T follicular helper cell (primary cell): ENCODE measurements at regions not wholly inside any gene's neighbourhood (a gene's known extent, or its start where the extent isn't known, plus 50 kb on each side); places are given as distances from the start of the nearest gene placed in this dataset.

Experiments used
- DNase-seq: peaks from one replicate; pipeline ENCODE4 v3.0.0-alpha.2; 2020; ENCODE audit warnings: low read depth

- no peak for DNase-seq
Measured at GRCh38 chr9:107163370-107163769, 119.7 kb upstream of the RAD23B start.

DNA sequence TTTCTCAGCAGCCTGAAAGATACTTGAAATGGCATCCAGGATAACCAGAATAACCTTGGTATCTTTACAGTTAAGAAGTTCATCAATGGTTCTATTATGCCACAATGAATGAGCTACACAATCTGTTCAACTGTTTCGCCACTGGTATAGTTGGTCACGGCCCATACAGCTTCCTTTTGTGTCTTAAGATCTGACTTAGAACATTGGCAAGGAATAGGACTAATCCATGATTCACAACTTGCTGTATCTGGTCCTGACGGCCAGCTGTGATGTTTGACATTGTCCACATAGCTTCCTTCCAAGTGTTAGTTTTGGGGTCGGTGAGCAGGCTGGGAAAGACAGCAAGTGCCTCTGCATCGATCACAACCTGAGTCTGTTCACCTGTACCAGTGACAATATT lies 113.3 kb upstream of the RAD23B start:
- DNase-seq, result no peak

DNA sequence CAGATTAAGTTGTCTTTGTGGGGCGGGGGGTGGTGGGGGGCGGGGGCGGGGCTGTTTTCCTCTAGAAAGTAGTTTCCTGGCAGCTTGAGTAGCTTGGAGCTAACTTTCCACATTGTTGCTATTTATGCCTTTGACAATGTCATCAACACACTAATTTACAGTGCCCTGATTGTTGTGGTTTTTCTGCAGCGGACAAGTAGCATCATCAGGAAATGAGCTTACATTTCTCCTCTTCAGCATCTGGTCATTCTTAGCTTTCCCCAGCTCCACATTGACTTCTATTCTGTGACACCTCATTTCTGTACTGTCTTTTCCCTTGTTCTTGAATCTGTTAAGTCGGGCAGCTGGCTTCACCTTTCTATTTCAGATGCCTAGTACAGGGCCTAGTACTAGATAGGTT lies 112.3 kb upstream of the RAD23B start:
- no peak for DNase-seq

- DNase-seq, result peak; percentile 22
Measured at GRCh38 chr9:107172160-107172978, 110.7 kb upstream of the RAD23B start.

DNA sequence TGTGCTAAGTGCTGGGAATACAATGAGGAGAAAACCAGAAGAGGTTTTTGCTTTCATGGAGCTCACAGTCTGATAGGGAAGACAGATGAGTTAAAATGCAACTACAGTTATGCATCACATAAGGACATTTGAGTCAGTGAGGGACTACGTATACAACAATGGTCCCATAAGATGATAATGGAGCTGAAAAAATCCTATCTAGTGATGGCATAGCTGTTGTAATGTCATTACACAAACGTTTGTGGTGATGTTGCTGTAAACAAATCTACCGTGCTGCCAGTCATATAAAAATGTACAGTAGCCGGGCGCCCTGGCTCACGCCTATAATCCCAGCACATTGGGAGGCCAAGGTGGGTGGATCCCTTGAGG lies 110.1 kb upstream of the RAD23B start:
- DNase-seq, result no peak

DNA sequence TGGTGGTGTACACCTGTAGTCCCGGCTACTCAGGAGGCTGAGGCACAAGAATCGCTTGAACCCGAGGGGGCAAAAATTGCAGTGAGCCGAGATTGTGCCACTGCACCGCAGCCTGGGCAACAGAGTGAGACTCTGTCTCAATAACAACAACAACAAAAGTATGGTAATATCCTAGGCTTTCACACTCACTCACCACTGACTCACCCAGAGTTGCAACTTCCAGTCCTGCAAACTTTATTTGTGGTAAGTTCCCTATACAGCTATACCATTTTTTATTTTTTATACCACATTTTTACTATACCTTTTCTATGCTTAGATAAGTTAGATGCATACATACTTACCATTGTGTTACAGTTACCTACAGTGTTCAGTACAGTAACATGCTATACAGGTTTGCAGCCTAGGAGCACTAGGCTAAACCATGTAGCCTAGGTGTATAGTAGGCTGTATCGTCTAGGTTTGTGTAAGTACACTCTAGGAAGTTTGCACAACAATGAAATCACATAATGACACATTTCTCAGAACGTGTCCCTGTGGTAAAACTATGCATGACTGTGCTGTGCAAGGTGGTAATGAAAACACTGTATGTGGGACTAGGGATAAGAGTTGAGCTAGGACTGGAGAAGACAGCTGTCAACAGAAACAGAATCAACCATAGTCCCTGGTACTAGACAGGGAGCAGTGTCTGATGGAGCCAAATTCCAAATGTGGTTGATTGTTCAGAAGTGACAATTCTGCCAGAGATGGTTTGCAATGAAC lies 109.5 kb upstream of the RAD23B start:
- no peak for DNase-seq

DNA sequence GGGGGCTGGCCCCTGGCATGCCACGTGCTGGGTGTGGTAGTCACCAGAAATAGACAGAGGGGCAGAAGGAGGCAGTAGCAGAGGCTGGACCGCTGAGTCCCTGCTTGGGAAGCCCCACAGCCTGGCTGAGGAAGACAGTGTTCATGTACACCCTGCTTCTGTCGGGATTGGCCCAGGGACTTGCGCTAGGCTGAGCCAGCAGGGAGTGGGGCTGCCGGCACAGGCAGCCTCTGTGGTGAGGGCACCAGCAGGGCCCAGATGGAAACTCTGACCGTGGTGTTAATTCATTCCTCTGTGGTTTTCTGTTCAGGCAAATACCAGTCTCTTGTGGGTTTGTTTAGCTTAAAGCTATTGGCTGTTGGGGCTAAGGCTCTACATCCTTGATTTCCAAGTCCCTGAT lies 108.6 kb upstream of the RAD23B start:
- DNase-seq, result no peak

DNA sequence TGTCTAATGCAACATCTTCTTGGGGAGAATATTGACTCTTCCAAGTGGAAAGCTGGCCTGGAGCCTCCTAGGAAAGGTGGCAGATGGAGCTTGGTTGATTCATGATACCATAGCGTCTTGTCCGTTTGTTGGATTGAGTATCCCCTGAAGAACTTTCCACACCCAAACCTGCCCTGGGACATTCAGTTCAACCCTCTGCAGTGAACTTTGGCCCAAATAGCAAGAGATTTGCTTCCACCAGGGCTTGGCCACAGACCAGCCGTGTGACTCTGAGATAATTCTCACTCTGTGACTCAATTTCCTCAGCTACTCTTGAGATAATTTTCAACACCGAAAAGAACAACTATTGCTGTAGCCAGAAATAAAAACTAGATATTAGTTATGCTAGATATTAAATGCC lies 108.0 kb upstream of the RAD23B start:
- no peak for DNase-seq

GRCh38 chr9:107175816-107176435 lies 107.2 kb upstream of the RAD23B start:
- DNase-seq, result no peak

DNA sequence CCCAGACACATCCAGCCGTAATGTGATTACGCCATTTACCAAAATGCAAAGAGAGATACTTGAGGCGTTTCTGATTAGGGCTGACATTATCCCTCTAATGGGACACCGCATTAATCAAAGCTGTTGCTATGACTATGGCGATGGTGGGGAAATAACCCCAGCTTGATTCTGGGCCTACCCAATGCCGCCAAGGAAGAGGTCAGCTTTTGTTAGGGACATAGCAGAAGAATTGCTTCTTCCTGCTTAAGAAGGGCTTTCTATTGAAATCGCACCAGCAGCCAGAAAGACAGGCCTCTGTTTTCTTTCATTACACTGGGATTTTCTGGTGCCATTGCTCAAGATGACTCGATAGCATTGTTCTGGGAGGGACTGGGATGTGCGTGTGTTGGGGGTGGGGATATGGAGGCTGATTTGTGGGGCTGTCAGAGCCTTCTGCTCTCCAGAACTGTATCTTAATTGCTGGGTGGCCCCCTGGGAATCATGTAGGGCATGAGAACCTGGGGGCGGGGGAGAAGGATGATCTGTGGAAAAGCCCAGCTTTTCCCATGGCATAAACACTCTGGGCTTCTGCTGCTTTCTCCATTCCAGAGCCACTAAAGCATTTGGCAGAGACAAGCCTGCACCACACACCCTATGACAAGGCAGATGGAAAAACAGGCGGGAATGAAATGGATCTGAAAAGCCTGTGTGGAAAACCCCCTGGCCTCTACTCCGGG lies 106.5 kb upstream of the RAD23B start:
- no peak for DNase-seq

DNA sequence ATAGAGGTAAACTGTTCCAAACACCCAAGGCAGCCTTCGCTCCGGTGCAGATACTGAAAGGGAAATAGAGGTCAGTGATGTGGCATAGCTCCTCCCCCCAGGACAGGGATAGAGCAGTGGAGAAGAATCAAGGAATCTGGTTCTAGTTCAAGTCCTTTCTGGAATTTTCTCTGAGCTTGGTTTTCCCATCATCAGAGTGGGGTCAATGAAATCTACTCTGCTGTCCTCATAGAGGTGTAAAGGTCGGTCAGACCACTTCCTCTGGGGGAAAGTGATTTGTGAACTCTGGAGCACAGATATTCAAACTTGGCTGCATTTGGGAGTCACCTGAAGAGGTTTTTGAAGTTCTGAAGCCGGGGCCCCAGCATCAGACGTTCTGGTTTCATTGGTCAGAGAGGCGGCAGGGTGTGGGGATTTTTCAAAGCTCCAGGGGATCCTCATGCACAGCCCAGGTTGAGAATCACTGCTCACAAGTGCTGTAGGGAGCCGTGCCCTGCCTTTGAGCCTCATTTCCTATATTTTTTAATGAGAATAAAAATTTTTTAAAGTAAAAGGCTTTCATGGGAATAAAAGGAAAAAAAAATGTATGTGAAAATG lies 105.7 kb upstream of the RAD23B start:
- no peak for DNase-seq

DNA sequence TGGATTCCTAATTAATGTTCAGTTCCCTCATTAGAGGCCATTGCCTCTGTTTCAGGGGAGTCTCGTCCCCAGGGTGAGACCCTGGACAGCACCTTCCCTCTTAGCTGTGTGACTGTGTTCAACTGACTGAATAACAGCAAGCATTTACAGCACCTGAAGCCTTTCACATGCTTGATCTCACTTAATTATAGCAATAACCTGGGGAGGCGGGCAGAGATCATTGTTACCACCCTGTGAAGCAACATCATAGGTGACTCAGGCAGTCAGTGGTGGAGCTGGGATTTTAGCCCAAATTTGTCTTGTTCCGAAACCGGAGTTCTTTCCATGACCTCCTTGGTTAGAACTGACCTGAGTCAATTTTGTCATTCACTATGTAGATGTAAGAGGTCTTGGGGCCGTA lies 105.2 kb upstream of the RAD23B start:
- no peak for DNase-seq

- DNase-seq, result no peak
Measured at GRCh38 chr9:107178293-107178692, 104.8 kb upstream of the RAD23B start.

DNA sequence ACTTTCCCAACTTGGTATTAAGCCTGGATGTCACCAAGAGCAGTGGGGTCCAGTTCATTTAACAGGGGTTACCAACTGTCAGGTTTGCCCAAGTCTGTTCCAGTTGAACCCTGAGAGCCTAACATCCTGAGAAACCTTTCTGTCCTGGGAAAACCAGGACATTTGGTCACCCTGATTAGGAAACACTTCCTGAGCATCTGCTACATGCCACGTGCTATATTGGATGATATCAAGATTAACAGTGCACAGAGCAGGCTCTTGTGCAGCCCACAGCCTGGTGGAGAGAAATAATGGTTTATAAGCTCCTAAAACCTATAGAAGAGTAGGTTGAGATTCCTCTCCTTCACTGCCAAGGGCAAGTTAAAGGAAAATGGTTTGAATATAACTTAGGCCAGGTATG lies 102.9 kb upstream of the RAD23B start:
- DNase-seq, result no peak

- no peak for DNase-seq
Measured at GRCh38 chr9:107183176-107183575, 99.9 kb upstream of the RAD23B start.

- DNase-seq, result no peak
Measured at GRCh38 chr9:107188376-107188775, 94.7 kb upstream of the RAD23B start.

DNA sequence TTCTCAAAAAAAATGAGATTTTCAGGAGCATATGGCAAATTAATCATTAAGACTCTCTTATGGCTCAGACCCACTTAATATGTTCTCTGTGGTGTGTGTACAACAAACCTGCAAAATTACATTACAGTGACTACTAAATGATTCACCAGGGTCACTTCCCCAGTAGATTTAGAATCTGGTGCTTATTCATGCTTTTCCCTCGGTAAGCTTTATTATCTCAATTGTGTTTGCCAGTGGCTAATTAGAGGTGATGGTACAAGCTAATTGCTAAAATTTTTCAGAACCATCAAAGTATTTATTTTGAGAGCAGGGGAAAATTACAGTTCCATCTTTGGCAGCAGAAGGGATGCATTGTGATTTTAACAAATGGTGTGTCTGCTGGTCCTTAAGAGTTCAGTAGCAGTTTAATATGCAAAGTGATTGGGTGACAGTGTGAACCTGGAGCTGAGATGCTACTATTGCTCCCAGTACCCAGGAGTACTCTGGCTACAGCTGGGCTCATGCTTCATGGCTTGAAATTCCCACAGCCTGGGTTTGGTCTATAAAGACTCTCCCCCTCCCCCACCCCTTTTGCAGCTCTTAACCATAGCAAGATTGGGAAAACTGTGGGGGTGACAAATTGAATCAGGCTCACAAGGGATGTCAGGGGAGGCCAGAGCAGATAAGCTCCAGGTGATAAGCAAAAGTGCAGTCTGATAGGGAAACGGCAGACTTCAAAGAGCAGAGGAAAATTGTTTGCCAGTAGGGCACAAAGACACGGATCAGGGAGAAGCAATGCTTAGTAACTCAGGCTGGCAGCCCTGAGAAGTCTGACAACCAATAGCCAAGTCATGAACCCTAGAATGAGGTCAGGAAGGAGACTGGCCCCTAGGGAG lies 92.8 kb upstream of the RAD23B start:
- no peak for DNase-seq

DNA sequence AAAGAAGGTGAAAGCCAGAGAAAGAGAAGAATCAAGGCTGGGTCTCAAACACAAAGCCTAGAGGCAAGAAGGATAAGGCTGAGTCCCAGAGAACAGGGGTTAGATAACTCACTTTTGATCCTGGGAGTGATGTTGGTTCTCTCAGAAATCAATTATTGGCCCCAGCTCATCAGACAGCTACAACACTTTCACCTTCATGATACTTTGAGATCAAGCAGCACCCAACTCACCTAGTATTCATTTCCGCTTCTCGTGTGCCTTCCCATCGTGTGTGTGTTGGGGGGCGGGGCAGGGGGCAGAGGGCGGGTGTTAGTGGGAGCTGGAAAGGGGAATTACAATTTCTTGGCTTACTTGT lies 92.2 kb upstream of the RAD23B start:
- no peak for DNase-seq

GRCh38 chr9:107193251-107193650 lies 89.8 kb upstream of the RAD23B start:
- no peak for DNase-seq

DNA sequence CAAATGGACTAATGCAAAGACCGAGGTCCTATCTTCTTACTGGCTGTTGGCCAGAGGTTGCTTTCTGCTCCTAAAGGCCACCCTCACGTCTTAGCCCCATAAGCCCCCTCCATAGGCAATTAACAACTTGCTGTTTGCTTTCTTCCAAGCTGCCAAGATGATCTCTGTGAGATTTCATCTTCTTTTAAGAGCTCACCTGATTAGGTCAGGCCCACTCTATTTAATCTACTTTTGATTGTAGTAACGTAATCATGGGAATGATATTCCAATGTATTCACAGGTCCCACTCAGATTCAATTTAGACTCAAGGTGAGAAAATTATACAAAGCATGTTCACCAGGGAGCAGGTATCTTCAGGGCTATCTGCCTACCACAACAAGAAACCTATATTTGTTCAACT lies 84.4 kb upstream of the RAD23B start:
- no peak for DNase-seq

GRCh38 chr9:107208121-107208520 lies 75.0 kb upstream of the RAD23B start:
- DNase-seq, result no peak
